ENCODE measurements at regions not wholly inside any gene's neighbourhood (a gene's known extent, or its start where the extent isn't known, plus 50 kb on each side); places are given as distances from the start of the nearest gene placed in this dataset.

- H3K9me2 ChIP-seq (replicated peaks; ENCODE audit: low read depth, low read length): no peaks in the 10 kb centered on the region
- H3K27me3 ChIP-seq (ENCODE audit: insufficient read depth, low read length, poor library complexity, severe bottlenecking): no peaks in the 10 kb centered on the region
- no peaks in the 10 kb centered on the region for H3K9me3 ChIP-seq (ENCODE audit: insufficient read depth, low read depth, low read length)
- TF ChIP-seq EZH2phosphoT487 (IDR thresholded peaks at IDR 0.05; ENCODE audit: borderline replicate concordance) (no peak), CTCF (conservative IDR thresholded peaks at IDR 0.05; ENCODE audit: low read length) (peak; percentile 48)
- H3K36me3 ChIP-seq (ENCODE audit: insufficient read depth, low read length): no peaks in the 10 kb centered on the region
- no peaks in the 10 kb centered on the region for H4K20me1 ChIP-seq (ENCODE audit: insufficient read depth, low read length, poor library complexity, severe bottlenecking)
- no peak overlapping the region for H3K4me3 ChIP-seq (ENCODE audit: low read length, poor library complexity, severe bottlenecking)
- no peaks in the 10 kb centered on the region for H3K79me2 ChIP-seq (ENCODE audit: insufficient read depth, low read length)
- H3F3A ChIP-seq (ENCODE audit: low read depth): no peaks in the 10 kb centered on the region
- H3K4me2 ChIP-seq (ENCODE audit: low read depth, low read length, poor library complexity, severe bottlenecking): no peak overlapping the region
- H2AFZ ChIP-seq (ENCODE audit: low read length): no peak overlapping the region
- no peaks in the 10 kb centered on the region for H3K4me1 ChIP-seq (ENCODE audit: insufficient read depth, low read length, poor library complexity, severe bottlenecking)
- H3K9ac ChIP-seq (ENCODE audit: low read depth, low read length, poor library complexity, severe bottlenecking): no peak overlapping the region
Observed at GRCh38 chr4:117692538-117692937, 341.7 kb upstream of the NDST3 start.

- no peaks in the 10 kb centered on the region for H3K4me1 ChIP-seq (ENCODE audit: insufficient read depth, low read length, poor library complexity, severe bottlenecking)
- H2AFZ ChIP-seq (ENCODE audit: low read length): no peak overlapping the region
- no peak for TF ChIP-seq CTCF (conservative IDR thresholded peaks at IDR 0.05; ENCODE audit: low read length)
- no peak for TF ChIP-seq EZH2phosphoT487 (IDR thresholded peaks at IDR 0.05; ENCODE audit: borderline replicate concordance)
Observed at GRCh38 chr4:117699595-117699994, 334.7 kb upstream of the NDST3 start.

GRCh38 chr4:117700111-117700892 lies 334.0 kb upstream of the NDST3 start:
- Histone ChIP-seq H3K79me2 (ENCODE audit: insufficient read depth, low read length) (no peaks in the 10 kb centered on the region), H3K4me2 (ENCODE audit: low read depth, low read length, poor library complexity, severe bottlenecking) (no peak overlapping the region), H3K9me2 (replicated peaks; ENCODE audit: low read depth, low read length) (no peaks in the 10 kb centered on the region), H3K9ac (ENCODE audit: low read depth, low read length, poor library complexity, severe bottlenecking) (no peak overlapping the region), H3K4me3 (ENCODE audit: low read length, poor library complexity, severe bottlenecking) (no peak overlapping the region), H4K20me1 (ENCODE audit: insufficient read depth, low read length, poor library complexity, severe bottlenecking) (no peaks in the 10 kb centered on the region), H3F3A (ENCODE audit: low read depth) (no peaks in the 10 kb centered on the region), H3K4me1 (ENCODE audit: insufficient read depth, low read length, poor library complexity, severe bottlenecking) (no peaks in the 10 kb centered on the region), H3K36me3 (ENCODE audit: insufficient read depth, low read length) (no peaks in the 10 kb centered on the region), H2AFZ (ENCODE audit: low read length) (no peak overlapping the region), H3K27me3 (ENCODE audit: insufficient read depth, low read length, poor library complexity, severe bottlenecking) (no peaks in the 10 kb centered on the region), H3K9me3 (ENCODE audit: insufficient read depth, low read depth, low read length) (no peaks in the 10 kb centered on the region)
- no peak for TF ChIP-seq EZH2phosphoT487 (IDR thresholded peaks at IDR 0.05; ENCODE audit: borderline replicate concordance)
- TF ChIP-seq CTCF (conservative IDR thresholded peaks at IDR 0.05; ENCODE audit: low read length): peak; percentile 82

More at GRCh38 chr4:117699595-117699994, 334.7 kb upstream of the NDST3 start:
- no peaks in the 10 kb centered on the region for H3K79me2 ChIP-seq (ENCODE audit: insufficient read depth, low read length)
- H3K9me3 ChIP-seq (ENCODE audit: insufficient read depth, low read depth, low read length): no peaks in the 10 kb centered on the region
- H3K36me3 ChIP-seq (ENCODE audit: insufficient read depth, low read length): no peaks in the 10 kb centered on the region
- H4K20me1 ChIP-seq (ENCODE audit: insufficient read depth, low read length, poor library complexity, severe bottlenecking): no peaks in the 10 kb centered on the region
- H3K4me3 ChIP-seq (ENCODE audit: low read length, poor library complexity, severe bottlenecking): no peak overlapping the region
- no peaks in the 10 kb centered on the region for H3F3A ChIP-seq (ENCODE audit: low read depth)
- H3K27me3 ChIP-seq (ENCODE audit: insufficient read depth, low read length, poor library complexity, severe bottlenecking): no peaks in the 10 kb centered on the region
- no peaks in the 10 kb centered on the region for H3K9me2 ChIP-seq (replicated peaks; ENCODE audit: low read depth, low read length)
- H3K9ac ChIP-seq (ENCODE audit: low read depth, low read length, poor library complexity, severe bottlenecking): no peak overlapping the region
- H3K4me2 ChIP-seq (ENCODE audit: low read depth, low read length, poor library complexity, severe bottlenecking): no peak overlapping the region
